Body of pancreas (tissue), 4 donors: ENCODE measurements at regions not wholly inside any gene's neighbourhood (a gene's known extent, or its start where the extent isn't known, plus 50 kb on each side); places are given as distances from the start of the nearest gene placed in this dataset.

Experiments used
- ATAC-seq: fragments of 150-250 bp; one replicate; pipeline ENCODE4 v1.9.1; 2016
- DNase-seq, 4 donors: peaks; one replicate each; pipeline ENCODE4 v3.0.0-alpha.2; 2019
- H3K27ac ChIP-seq, 4 donors: fragments of 200-600 bp; sonication (generic); 1 replicate in 3 of 4; 2 replicates in 1 of 4; pipeline versions ENCODE4 v1.5.1 to v1.6.1; 2016 to 2019; ENCODE audit warnings: mild to moderate bottlenecking in 1 of 4, mixed read lengths in 1 of 4, moderate library complexity in 1 of 4
- H3K27me3 ChIP-seq, 2 donors: fragments of 200-600 bp; sonication (generic); one replicate each; pipeline ENCODE4 v1.6.0; 2016; ENCODE audit warnings: mild to moderate bottlenecking in 1 of 2
- H3K36me3 ChIP-seq, 2 donors: fragments of 200-600 bp; sonication (generic); replicated peaks in 1 of 2; 2 replicates each; pipeline ENCODE4 v1.5.1; 2016; ENCODE audit warnings: low read depth in 2 of 2; ENCODE audit not compliant: insufficient read depth in 1 of 2
- H3K4me1 ChIP-seq: fragments of 200-600 bp; sonication (generic); one replicate; pipeline ENCODE4 v1.6.0; 2016
- H3K4me3 ChIP-seq, 2 donors: fragments of 200-600 bp; sonication (generic); 1 replicate in 1 of 2; 2 replicates in 1 of 2; pipeline ENCODE4 v1.5.1; 2016 to 2019
- H3K9me3 ChIP-seq, 3 donors: fragments of 200-600 bp; sonication (generic); 1 replicate in 2 of 3; 2 replicates in 1 of 3; pipeline ENCODE4 v1.5.1; 2016
- POLR2A ChIP-seq, 3 donors: fragments of 450-650 bp; IDR thresholded peaks; one replicate each; pipeline ENCODE4 v1.6.1; 2016; ENCODE audit warnings: antibody characterized with exemption in 3 of 3, mild to moderate bottlenecking in 2 of 3
- WGBS, 2 donors: methylation state at CpG; one replicate each; pipeline ENCODE4 v1.1.5; 2017; 5-methylcytosine and 5-hydroxymethylcytosine counted together
- intact Hi-C: fragments of 100-400 bp; cut with DNase I; formaldehyde crosslinking; loops from one replicate; pipeline ENCODE4 v1.15.1; 2023
- TF ChIP-seq, protein P1 (sequence below), 7 experiments: fragments of 450-650 bp in 4 of 7; fragments of 200-600 bp in 3 of 7; sonication (generic) in 3 of 7; IDR thresholded peaks; one replicate each; pipeline ENCODE4 v1.5.1; 2016 to 2019; ENCODE audit warnings: antibody characterized with exemption in 7 of 7

GRCh38 chr1:81598623-81599022 lies 202.1 kb upstream of the ADGRL2 start:
- Histone ChIP-seq H3K9me3 (no peaks in the 10 kb centered on the region), H3K27me3 (no peaks in the 10 kb centered on the region), H3K4me1 (no peaks in the 10 kb centered on the region), H3K27ac (no peak overlapping the region), H3K4me3 (no peak overlapping the region), H3K36me3 (no peaks in the 10 kb centered on the region)
- 77 to 83% methylated on average over 4 of the region's 4 CpGs for whole genome bisulfite sequencing, 2 donors
- DNase-seq (no peak), ATAC-seq (no peak)
- no peak for TF ChIP-seq POLR2A (IDR thresholded peaks at IDR 0.05)
- TF ChIP-seq, protein P1, sequence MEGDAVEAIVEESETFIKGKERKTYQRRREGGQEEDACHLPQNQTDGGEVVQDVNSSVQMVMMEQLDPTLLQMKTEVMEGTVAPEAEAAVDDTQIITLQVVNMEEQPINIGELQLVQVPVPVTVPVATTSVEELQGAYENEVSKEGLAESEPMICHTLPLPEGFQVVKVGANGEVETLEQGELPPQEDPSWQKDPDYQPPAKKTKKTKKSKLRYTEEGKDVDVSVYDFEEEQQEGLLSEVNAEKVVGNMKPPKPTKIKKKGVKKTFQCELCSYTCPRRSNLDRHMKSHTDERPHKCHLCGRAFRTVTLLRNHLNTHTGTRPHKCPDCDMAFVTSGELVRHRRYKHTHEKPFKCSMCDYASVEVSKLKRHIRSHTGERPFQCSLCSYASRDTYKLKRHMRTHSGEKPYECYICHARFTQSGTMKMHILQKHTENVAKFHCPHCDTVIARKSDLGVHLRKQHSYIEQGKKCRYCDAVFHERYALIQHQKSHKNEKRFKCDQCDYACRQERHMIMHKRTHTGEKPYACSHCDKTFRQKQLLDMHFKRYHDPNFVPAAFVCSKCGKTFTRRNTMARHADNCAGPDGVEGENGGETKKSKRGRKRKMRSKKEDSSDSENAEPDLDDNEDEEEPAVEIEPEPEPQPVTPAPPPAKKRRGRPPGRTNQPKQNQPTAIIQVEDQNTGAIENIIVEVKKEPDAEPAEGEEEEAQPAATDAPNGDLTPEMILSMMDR (IDR thresholded peaks at IDR 0.05): no peak
- intact Hi-C loops: no loop called here

GRCh38 chr1:81597720-81598426 lies 202.9 kb upstream of the ADGRL2 start:
- Histone ChIP-seq H3K27me3 (no peaks in the 10 kb centered on the region), H3K4me1 (no peaks in the 10 kb centered on the region), H3K36me3 (no peaks in the 10 kb centered on the region), H3K27ac (no peak overlapping the region), H3K9me3 (no peaks in the 10 kb centered on the region), H3K4me3 (no peak overlapping the region)
- TF ChIP-seq, protein P1 (IDR thresholded peaks at IDR 0.05): no peak
- TF ChIP-seq POLR2A (IDR thresholded peaks at IDR 0.05): no peak
- 74 to 79% methylated on average over 3 of the region's 3 CpGs for WGBS, 2 donors
- intact Hi-C loops: no loop called here
- DNase-seq (no peak), ATAC-seq (no peak)

GRCh38 chr1:81596341-81596740 lies 204.4 kb upstream of the ADGRL2 start:
- H3K9me3 ChIP-seq: no peaks in the 10 kb centered on the region
- no peaks in the 10 kb centered on the region for H3K27me3 ChIP-seq
- DNase-seq: no peak
- WGBS, 2 donors: 86 to 89% methylated on average over 14 of the region's 14 CpGs
- no peaks in the 10 kb centered on the region for H3K36me3 ChIP-seq
- ATAC-seq: no peak
- H3K4me1 ChIP-seq: no peaks in the 10 kb centered on the region
- no peak for TF ChIP-seq POLR2A (IDR thresholded peaks at IDR 0.05)
- TF ChIP-seq, protein P1 (IDR thresholded peaks at IDR 0.05): no peak
- H3K4me3 ChIP-seq: no peak overlapping the region
- H3K27ac ChIP-seq: no peak overlapping the region
- intact Hi-C loops: no loop called here

- intact Hi-C loops: no loop called here
- Histone ChIP-seq H3K4me3 (no peak overlapping the region), H3K4me1 (no peaks in the 10 kb centered on the region), H3K9me3 (no peaks in the 10 kb centered on the region), H3K36me3 (no peaks in the 10 kb centered on the region), H3K27me3 (no peaks in the 10 kb centered on the region), H3K27ac (no peak overlapping the region)
- WGBS, 2 donors: 10 to 13% methylated on average over 1 of the region's 1 CpG
- no peak for TF ChIP-seq POLR2A (IDR thresholded peaks at IDR 0.05)
- TF ChIP-seq, protein P1 (IDR thresholded peaks at IDR 0.05): no peak
- ATAC-seq (no peak), DNase-seq (no peak)
Measured at GRCh38 chr1:81594206-81594605, 206.5 kb upstream of the ADGRL2 start.

GRCh38 chr1:81592233-81592632 lies 208.5 kb upstream of the ADGRL2 start:
- no peaks in the 10 kb centered on the region for H3K9me3 ChIP-seq
- TF ChIP-seq, protein P1 (IDR thresholded peaks at IDR 0.05): no peak
- TF ChIP-seq POLR2A (IDR thresholded peaks at IDR 0.05): no peak
- no peak for ATAC-seq
- H3K4me1 ChIP-seq: no peaks in the 10 kb centered on the region
- H3K4me3 ChIP-seq: no peak overlapping the region
- no peaks in the 10 kb centered on the region for H3K27me3 ChIP-seq
- intact Hi-C loops: no loop called here
- no peaks in the 10 kb centered on the region for H3K36me3 ChIP-seq
- no peak overlapping the region for H3K27ac ChIP-seq
- 56 to 71% methylated on average over 2 of the region's 2 CpGs for WGBS, 2 donors
- DNase-seq: no peak
